ENCODE measurements at regions not wholly inside any gene's neighbourhood (a gene's known extent, or its start where the extent isn't known, plus 50 kb on each side); places are given as distances from the start of the nearest gene placed in this dataset.
A peak's percentile ranks its signal among the peaks of the same experiment; 100 is the strongest.

DNA sequence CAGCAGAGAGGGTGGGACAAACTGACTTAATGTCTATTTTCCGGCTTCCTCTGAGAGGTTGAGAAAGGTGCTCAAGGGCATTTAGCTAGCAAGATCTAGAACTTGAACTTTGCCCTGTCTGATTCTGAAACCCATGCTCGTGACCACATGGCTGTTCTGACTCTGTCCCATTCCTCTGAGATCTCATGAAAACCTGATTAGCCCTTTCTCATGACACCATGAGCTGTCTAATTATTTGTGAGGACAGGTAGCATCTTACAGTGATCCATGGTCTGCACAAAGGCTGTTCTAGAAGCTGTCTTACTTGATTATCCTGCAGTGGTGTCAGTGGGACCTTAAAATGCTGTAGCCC, 89.6 kb upstream of the TOX2 start:
- H3K36me3 Mint-ChIP-seq = no peaks in the 10 kb centered on the region
- H3K27me3 ChIP-seq = no peaks in the 10 kb centered on the region
- H3K27ac ChIP-seq = no peak overlapping the region
- H3K9me3 ChIP-seq (ENCODE audit: low read depth) = no peaks in the 10 kb centered on the region
- peaks cover 18% of the 10 kb centered on the region for H3K4me1 Mint-ChIP-seq
- no peak for TF ChIP-seq EZH2 (IDR thresholded peaks at IDR 0.05)
- TF ChIP-seq, protein P1, sequence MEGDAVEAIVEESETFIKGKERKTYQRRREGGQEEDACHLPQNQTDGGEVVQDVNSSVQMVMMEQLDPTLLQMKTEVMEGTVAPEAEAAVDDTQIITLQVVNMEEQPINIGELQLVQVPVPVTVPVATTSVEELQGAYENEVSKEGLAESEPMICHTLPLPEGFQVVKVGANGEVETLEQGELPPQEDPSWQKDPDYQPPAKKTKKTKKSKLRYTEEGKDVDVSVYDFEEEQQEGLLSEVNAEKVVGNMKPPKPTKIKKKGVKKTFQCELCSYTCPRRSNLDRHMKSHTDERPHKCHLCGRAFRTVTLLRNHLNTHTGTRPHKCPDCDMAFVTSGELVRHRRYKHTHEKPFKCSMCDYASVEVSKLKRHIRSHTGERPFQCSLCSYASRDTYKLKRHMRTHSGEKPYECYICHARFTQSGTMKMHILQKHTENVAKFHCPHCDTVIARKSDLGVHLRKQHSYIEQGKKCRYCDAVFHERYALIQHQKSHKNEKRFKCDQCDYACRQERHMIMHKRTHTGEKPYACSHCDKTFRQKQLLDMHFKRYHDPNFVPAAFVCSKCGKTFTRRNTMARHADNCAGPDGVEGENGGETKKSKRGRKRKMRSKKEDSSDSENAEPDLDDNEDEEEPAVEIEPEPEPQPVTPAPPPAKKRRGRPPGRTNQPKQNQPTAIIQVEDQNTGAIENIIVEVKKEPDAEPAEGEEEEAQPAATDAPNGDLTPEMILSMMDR (IDR thresholded peaks at IDR 0.05) = no peak
- no peak overlapping the region for H3K27ac Mint-ChIP-seq
- no peak overlapping the region for H3K4me3 ChIP-seq
- no peaks in the 10 kb centered on the region for H3K4me1 ChIP-seq
- DNase-seq (ENCODE audit: low spot score) = no peak
- H3K4me3 Mint-ChIP-seq = no peak overlapping the region
- H4K20me1 ChIP-seq (ENCODE audit: low read depth) = no peaks in the 10 kb centered on the region
- no peaks in the 10 kb centered on the region for H3K79me2 ChIP-seq (ENCODE audit: low read depth)
- H3K27me3 Mint-ChIP-seq (ENCODE audit: insufficient read depth, low read depth) = peaks cover 14% of the 10 kb centered on the region
- H3K36me3 ChIP-seq = no peaks in the 10 kb centered on the region
- no peak overlapping the region for H3K9ac ChIP-seq
- H2AFZ ChIP-seq (replicated peaks) = no peak overlapping the region
- no peaks in the 10 kb centered on the region for H3F3A ChIP-seq (ENCODE audit: low read depth)
- H3K4me2 ChIP-seq = no peak overlapping the region
- H3K9me3 Mint-ChIP-seq = peaks cover 2% of the 10 kb centered on the region

DNA sequence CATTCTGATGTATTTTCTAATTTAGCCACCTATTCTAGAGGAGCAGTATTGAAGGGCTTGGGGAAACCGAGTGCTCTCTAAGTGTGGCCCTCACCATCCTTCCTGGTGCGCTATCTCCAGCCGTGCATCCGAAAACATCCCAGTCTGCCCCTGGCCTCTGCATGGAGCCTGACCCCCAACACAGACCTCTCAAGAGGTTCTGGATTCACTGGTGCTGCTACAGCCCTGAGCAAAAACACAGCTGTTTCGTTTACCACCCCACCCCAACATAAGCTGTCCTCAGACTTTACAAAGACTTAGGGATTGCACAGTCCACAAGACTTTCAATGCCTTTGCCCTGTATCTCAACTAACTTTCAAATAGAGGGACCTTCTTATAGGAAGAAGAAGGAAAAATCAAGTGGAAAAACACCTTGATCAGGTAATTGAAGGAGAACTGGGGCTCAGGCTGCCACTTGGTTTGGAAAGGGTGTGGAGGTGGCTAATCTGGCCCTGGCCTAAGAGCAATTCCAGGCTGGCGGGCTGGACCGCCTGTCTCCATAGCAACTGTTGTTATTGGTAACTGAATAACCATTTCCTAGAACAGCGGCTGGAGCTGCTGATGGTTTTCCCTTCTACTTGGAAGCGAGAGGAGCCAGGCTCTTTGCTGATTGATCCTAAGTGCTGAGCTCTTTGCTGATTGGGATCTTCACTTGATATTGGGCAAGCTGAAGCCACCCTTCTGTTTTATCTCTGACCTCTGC, 90.2 kb upstream of the TOX2 start:
- no peaks in the 10 kb centered on the region for H3K9me3 ChIP-seq (ENCODE audit: low read depth)
- no peaks in the 10 kb centered on the region for H3K27me3 ChIP-seq
- Mint-ChIP-seq H3K4me3 (peak overlapping the region; percentile 15), H3K9me3 (no peaks in the 10 kb centered on the region), H3K36me3 (no peaks in the 10 kb centered on the region), H3K4me1 (peaks cover 18% of the 10 kb centered on the region), H3K27me3 (ENCODE audit: insufficient read depth, low read depth) (peaks cover 12% of the 10 kb centered on the region), H3K27ac (peak overlapping the region; percentile 66)
- H4K20me1 ChIP-seq (ENCODE audit: low read depth) = no peaks in the 10 kb centered on the region
- no peak overlapping the region for H3K9ac ChIP-seq
- H3F3A ChIP-seq (ENCODE audit: low read depth) = no peaks in the 10 kb centered on the region
- H3K79me2 ChIP-seq (ENCODE audit: low read depth) = no peaks in the 10 kb centered on the region
- H3K4me2 ChIP-seq = no peak overlapping the region
- no peaks in the 10 kb centered on the region for H3K4me1 ChIP-seq
- no peaks in the 10 kb centered on the region for H3K36me3 ChIP-seq
- H3K27ac ChIP-seq = no peak overlapping the region
- TF ChIP-seq EZH2phosphoT487 (IDR thresholded peaks at IDR 0.05) = no peak
- TF ChIP-seq, protein P1 (IDR thresholded peaks at IDR 0.05) = no peak
- no peak for TF ChIP-seq EZH2 (IDR thresholded peaks at IDR 0.05)
- H3K4me3 ChIP-seq = no peak overlapping the region
- H2AFZ ChIP-seq (replicated peaks) = no peak overlapping the region
- peak; percentile 82 for DNase-seq (ENCODE audit: low spot score)

GRCh38 chr20:43821795-43822194, 92.9 kb upstream of the TOX2 start:
- Mint-ChIP-seq H3K4me1 (peaks cover 18% of the 10 kb centered on the region), H3K36me3 (no peaks in the 10 kb centered on the region), H3K9me3 (no peaks in the 10 kb centered on the region), H3K27me3 (ENCODE audit: insufficient read depth, low read depth) (peaks cover 6% of the 10 kb centered on the region), H3K4me3 (no peak overlapping the region), H3K27ac (no peak overlapping the region)
- Histone ChIP-seq H3K79me2 (ENCODE audit: low read depth) (no peaks in the 10 kb centered on the region), H3K27ac (no peak overlapping the region), H3K4me1 (no peaks in the 10 kb centered on the region), H3K4me2 (no peak overlapping the region), H3K9ac (no peak overlapping the region), H3F3A (ENCODE audit: low read depth) (no peaks in the 10 kb centered on the region), H3K36me3 (no peaks in the 10 kb centered on the region), H4K20me1 (ENCODE audit: low read depth) (no peaks in the 10 kb centered on the region), H3K4me3 (no peak overlapping the region), H2AFZ (replicated peaks) (no peak overlapping the region), H3K9me3 (ENCODE audit: low read depth) (no peaks in the 10 kb centered on the region), H3K27me3 (no peaks in the 10 kb centered on the region)
- no peak for DNase-seq (ENCODE audit: low spot score)
- TF ChIP-seq EZH2 (IDR thresholded peaks at IDR 0.05) (no peak), EZH2phosphoT487 (IDR thresholded peaks at IDR 0.05) (no peak)
- TF ChIP-seq, protein P1 (IDR thresholded peaks at IDR 0.05) = no peak

Data from neural progenitor cell (in vitro differentiated cells).